ENCODE measurements at regions not wholly inside any gene's neighbourhood (a gene's known extent, or its start where the extent isn't known, plus 50 kb on each side); places are given as distances from the start of the nearest gene placed in this dataset.

DNA sequence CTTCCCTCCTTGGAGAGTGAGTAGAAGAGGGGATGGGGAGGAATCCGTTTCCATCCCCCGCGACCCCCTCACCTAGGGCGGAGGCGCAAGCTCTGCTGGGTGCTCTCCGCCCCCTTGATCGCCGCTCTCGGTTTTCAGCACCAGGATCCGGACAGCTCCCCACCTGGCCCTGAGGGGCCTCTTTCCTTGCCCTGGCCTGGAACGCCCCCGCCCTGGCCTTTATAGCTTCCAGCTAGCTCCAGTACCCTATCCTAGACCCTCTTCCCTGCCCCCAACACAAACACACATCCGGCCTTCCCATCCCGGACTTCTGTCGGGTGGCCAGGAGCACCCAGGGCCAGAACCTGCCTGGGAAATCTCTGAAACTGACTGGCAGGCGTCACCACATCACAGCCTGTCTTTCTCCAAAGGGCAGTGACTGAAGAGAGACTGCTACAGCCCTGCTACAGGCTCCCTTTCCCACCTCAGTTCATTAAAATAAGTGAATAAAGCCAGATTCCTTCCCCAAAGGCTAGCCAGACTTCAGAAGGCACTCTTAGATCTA, 72.3 kb upstream of the LEP start:
- no peak for DNase-seq

DNA sequence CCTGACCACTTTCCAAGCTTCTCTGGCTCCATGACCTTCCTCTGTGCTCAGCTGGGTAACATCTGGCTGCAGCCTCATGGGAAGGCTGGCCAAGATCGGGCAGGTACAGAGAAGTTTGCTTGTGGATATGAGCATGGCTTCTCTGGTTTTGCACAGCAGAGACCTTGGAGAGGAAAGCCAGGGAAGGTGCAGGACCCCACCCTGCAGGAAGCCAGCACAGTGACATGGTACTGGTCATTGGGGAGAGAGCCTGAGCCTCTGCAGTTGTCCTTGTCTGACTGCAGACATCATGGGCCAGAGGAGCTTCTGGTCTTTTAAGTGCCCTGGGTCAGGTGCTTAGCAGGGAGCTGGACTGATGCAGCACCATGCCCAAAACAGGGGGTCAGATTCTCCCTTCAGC, 70.6 kb upstream of the LEP start:
- no peak for DNase-seq

DNA sequence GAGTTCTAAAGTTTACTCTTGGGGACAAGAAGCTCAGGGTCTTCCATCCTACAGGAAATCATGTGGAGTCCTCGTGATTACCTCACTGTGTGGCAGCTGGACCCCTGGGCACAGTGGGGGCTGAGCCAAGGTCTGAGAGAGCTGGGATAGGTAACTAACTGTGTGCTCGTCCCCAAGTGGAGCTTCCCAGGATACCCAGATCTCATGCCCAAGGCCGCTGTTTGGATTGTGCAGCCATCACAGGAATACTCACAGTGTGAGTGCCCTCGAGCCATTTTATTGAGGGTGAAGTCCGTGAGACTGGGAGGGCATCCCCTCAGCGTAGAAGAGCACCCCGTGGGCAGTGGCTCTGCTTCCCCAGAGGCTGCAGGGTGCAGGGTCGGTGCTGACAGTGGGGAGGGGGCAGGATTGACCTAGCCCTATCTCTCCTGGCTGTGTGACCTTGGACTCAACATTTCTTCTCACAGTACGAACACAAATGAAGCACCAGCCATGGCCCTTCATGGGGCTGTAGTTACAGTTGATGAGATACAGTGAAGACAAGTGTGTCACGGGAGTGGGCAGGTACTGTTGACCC, 69.6 kb upstream of the LEP start:
- DNase-seq, result no peak

DNA sequence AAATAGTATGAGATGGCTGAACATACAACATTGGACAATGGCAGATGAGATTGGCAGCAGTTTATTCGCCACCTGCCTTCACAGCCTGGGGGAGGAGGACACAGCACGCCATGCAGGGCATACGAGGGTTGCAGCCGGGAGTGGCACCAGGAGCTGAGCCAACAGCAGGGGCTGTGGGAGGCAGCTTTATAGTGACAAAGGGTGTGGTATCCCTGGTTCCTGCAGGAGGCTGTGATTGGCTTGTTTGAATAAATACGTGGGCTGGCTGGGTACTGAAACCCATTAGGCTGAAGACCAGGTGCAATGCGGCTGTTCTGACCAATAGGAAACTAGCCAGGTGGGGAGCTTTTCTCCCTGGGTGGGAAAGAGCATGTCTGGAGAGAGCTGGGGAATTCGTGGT, 68.9 kb upstream of the LEP start:
- peak; percentile 52 for DNase-seq

DNA sequence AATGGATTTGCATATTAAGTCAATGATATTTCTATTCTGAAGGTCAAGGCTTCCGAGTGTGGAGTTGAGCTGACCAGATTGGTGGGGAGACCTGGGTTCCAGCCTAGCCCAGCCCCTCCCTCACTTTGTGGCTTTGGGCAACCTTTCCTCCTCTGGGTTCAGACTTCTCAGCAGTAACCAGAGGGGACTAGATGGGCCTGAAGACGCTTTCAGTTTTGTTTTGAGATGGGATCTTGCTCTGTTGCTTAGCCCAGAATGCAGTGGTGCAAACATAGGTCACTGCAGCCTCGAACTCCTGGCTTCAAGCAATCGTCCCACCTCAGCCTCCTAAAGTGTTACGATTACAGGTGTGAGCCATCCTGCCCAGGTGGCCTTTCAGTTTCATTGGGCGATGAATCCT, 68.1 kb upstream of the LEP start:
- DNase-seq, result no peak

DNA sequence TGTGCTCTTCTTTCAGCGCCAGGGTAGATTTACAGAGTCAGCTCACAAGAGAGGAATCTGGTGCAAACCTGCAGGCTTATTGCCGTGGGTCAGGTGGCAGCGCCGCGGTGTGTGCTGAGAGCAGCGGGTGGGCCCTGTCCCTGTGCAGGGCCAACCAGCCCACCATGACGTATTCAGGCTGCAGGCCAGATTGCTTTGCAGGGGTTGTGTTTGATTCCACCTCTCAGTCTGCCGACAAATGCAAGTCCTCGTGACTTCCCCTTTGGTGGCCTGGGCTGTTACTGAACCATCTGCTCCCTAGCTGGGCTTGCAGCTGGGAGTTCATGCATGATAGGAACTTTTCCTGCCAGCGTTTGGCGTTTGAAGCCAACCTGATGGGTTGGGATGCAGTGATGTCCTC, 66.7 kb upstream of the LEP start:
- no peak for DNase-seq

GRCh38 chr7:128176696-128177095, 64.4 kb upstream of the LEP start:
- DNase-seq, result no peak

GRCh38 chr7:128177768-128178550, 63.1 kb upstream of the LEP start:
- no peak for DNase-seq

GRCh38 chr7:128178611-128179010, 62.5 kb upstream of the LEP start:
- DNase-seq, result no peak

- no peak for DNase-seq
Observed at GRCh38 chr7:128188396-128189230, 52.5 kb upstream of the LEP start.

- no peak for DNase-seq
Observed at GRCh38 chr7:128189231-128189930, 51.7 kb upstream of the LEP start.

DNA sequence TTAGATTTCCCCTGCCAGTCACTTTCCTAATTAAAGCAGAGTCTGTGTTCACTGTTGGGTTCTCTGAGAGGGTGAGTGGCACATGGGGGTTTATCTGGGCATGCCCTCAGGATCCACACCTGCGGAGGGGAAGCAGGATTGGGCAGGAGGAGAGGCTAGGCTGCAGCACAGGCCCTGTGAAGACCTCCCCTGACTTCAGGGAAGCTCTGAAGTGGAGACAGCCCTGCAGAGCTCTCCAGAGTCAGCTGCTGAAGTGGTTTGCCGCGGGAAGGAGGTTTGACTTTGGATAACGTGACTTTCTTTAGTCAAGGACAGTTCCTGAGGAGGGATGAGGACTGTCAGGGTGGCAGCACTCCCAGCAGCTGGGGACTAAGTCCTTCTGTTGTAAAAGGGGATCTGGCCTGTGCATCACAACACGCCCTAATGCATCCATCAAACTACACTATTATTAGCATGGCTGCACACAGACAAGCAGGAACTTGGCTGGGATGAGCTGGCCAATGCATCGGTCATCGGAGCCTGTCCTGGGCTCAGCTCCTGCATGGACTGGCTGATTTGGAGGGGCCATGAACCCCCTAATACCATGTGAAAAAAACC, 50.9 kb upstream of the LEP start:
- no peak for DNase-seq

DNA sequence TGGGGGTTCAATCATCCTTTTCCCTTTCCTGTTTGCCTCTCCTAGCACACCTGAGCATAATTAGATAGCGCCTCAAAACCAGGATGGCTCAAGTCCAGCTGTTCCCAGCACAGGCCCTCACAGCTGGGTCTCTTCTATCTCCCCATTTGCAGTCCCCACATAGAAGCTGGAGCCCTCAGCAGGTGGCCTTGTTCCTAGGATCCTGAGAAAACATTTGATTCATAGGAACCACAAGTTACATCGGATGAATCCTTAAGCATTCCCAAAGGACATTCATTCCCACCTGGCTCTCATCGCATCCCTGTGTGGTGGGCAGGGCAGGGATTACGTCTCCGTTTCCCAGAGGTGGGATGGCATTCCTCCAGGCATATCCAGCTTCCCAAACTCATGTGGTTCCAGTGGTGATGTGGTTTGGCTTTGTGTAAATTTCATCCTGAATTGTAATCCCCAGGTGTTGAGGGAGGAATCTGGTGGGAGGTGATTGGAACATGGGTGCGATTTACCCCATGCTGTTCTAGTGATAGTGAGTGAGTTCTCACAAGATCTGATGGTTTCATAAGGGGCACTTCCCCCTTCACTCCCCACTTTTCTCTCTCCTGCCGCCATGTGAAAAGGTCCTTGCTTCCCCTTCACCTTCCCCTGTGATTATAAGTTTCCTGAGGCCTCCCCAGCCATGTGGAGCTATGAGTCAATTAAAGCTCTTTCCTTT, 49.8 kb upstream of the LEP start:
- DNase-seq, result no peak
